ENCODE measurements at regions not wholly inside any gene's neighbourhood (a gene's known extent, or its start where the extent isn't known, plus 50 kb on each side); places are given as distances from the start of the nearest gene placed in this dataset.

GRCh38 chr11:45036010-45036409 lies 85.3 kb upstream of the TP53I11 start:
- Histone ChIP-seq H3K9me3 (ENCODE audit: control insufficient read depth, low read length) (peaks cover 2% of the 10 kb centered on the region), H3K27me3 (ENCODE audit: control insufficient read depth, insufficient read depth, low read length, poor library complexity, severe bottlenecking) (no peaks in the 10 kb centered on the region), H3K4me1 (ENCODE audit: control insufficient read depth, insufficient read depth, low read length) (peaks cover 1% of the 10 kb centered on the region), H3K36me3 (ENCODE audit: control insufficient read depth, insufficient read depth, low read length) (no peaks in the 10 kb centered on the region), H3K4me3 (ENCODE audit: insufficient read depth, low read depth, low read length) (no peak overlapping the region), H3K27ac (ENCODE audit: insufficient read depth, low read depth, low read length, poor library complexity, severe bottlenecking) (no peak overlapping the region)
- WGBS, 2 experiments = 92 to 100% methylated on average over 3 of the region's 3 CpGs

- no peak overlapping the region for H3K27ac ChIP-seq (ENCODE audit: insufficient read depth, low read depth, low read length, poor library complexity, severe bottlenecking)
- peaks cover 2% of the 10 kb centered on the region for H3K9me3 ChIP-seq (ENCODE audit: control insufficient read depth, low read length)
- H3K36me3 ChIP-seq (ENCODE audit: control insufficient read depth, insufficient read depth, low read length) = no peaks in the 10 kb centered on the region
- no peak overlapping the region for H3K4me3 ChIP-seq (ENCODE audit: insufficient read depth, low read depth, low read length)
- H3K27me3 ChIP-seq (ENCODE audit: control insufficient read depth, insufficient read depth, low read length, poor library complexity, severe bottlenecking) = no peaks in the 10 kb centered on the region
- H3K4me1 ChIP-seq (ENCODE audit: control insufficient read depth, insufficient read depth, low read length) = peaks cover 8% of the 10 kb centered on the region
- WGBS, 2 experiments = 89 to 93% methylated on average over 6 of the region's 6 CpGs
These were observed 86.0 kb upstream of the TP53I11 start for GRCh38 chr11:45036733-45037132.

- Histone ChIP-seq H3K27ac (ENCODE audit: insufficient read depth, low read depth, low read length, poor library complexity, severe bottlenecking) (no peak overlapping the region), H3K27me3 (ENCODE audit: control insufficient read depth, insufficient read depth, low read length, poor library complexity, severe bottlenecking) (no peaks in the 10 kb centered on the region), H3K4me3 (ENCODE audit: insufficient read depth, low read depth, low read length) (no peak overlapping the region), H3K9me3 (ENCODE audit: control insufficient read depth, low read length) (peaks cover 2% of the 10 kb centered on the region), H3K4me1 (ENCODE audit: control insufficient read depth, insufficient read depth, low read length) (peaks cover 12% of the 10 kb centered on the region), H3K36me3 (ENCODE audit: control insufficient read depth, insufficient read depth, low read length) (no peaks in the 10 kb centered on the region)
These were observed 86.8 kb upstream of the TP53I11 start for GRCh38 chr11:45037434-45038005.

GRCh38 chr11:45038923-45039322 lies 88.2 kb upstream of the TP53I11 start:
- H3K36me3 ChIP-seq (ENCODE audit: control insufficient read depth, insufficient read depth, low read length) = no peaks in the 10 kb centered on the region
- H3K4me3 ChIP-seq (ENCODE audit: insufficient read depth, low read depth, low read length) = no peak overlapping the region
- WGBS, 2 experiments = 93% methylated on average over 1 of the region's 1 CpG
- H3K27ac ChIP-seq (ENCODE audit: insufficient read depth, low read depth, low read length, poor library complexity, severe bottlenecking) = no peak overlapping the region
- H3K4me1 ChIP-seq (ENCODE audit: control insufficient read depth, insufficient read depth, low read length) = peaks cover 12% of the 10 kb centered on the region
- peaks cover 2% of the 10 kb centered on the region for H3K9me3 ChIP-seq (ENCODE audit: control insufficient read depth, low read length)
- H3K27me3 ChIP-seq (ENCODE audit: control insufficient read depth, insufficient read depth, low read length, poor library complexity, severe bottlenecking) = no peaks in the 10 kb centered on the region

GRCh38 chr11:45041596-45041995 lies 90.9 kb upstream of the TP53I11 start:
- Histone ChIP-seq H3K27ac (ENCODE audit: insufficient read depth, low read depth, low read length, poor library complexity, severe bottlenecking) (no peak overlapping the region), H3K36me3 (ENCODE audit: control insufficient read depth, insufficient read depth, low read length) (no peaks in the 10 kb centered on the region), H3K4me1 (ENCODE audit: control insufficient read depth, insufficient read depth, low read length) (peaks cover 12% of the 10 kb centered on the region), H3K9me3 (ENCODE audit: control insufficient read depth, low read length) (peaks cover 2% of the 10 kb centered on the region), H3K4me3 (ENCODE audit: insufficient read depth, low read depth, low read length) (no peak overlapping the region), H3K27me3 (ENCODE audit: control insufficient read depth, insufficient read depth, low read length, poor library complexity, severe bottlenecking) (no peaks in the 10 kb centered on the region)
- 65 to 70% methylated on average over 7 of the region's 7 CpGs for WGBS, 2 experiments

DNA sequence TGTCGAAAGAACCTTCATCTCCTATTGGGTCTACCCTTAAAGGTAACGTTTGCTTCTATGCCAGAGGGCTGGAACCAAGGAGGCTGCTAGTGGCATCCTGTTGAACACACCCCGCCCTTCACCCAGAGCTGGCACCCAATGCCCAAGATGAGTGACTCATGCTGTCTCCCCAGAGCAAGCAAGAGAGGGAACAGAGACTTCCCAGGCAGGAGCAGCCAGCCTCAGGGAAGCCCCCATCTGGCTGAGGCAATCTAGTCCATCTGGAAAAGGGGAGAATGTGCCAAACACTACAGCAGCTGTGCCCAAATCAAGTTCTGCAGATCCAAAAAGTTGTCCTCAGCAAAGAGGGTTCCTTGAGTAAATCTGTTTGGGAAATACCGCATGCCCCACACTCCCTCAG lies 91.9 kb upstream of the TP53I11 start:
- H3K9me3 ChIP-seq (ENCODE audit: control insufficient read depth, low read length) = peaks cover 2% of the 10 kb centered on the region
- peaks cover 12% of the 10 kb centered on the region for H3K4me1 ChIP-seq (ENCODE audit: control insufficient read depth, insufficient read depth, low read length)
- H3K36me3 ChIP-seq (ENCODE audit: control insufficient read depth, insufficient read depth, low read length) = no peaks in the 10 kb centered on the region
- 92% methylated on average over 4 of the region's 4 CpGs for WGBS, 2 experiments
- no peaks in the 10 kb centered on the region for H3K27me3 ChIP-seq (ENCODE audit: control insufficient read depth, insufficient read depth, low read length, poor library complexity, severe bottlenecking)
- H3K27ac ChIP-seq (ENCODE audit: insufficient read depth, low read depth, low read length, poor library complexity, severe bottlenecking) = no peak overlapping the region
- H3K4me3 ChIP-seq (ENCODE audit: insufficient read depth, low read depth, low read length) = no peak overlapping the region

DNA sequence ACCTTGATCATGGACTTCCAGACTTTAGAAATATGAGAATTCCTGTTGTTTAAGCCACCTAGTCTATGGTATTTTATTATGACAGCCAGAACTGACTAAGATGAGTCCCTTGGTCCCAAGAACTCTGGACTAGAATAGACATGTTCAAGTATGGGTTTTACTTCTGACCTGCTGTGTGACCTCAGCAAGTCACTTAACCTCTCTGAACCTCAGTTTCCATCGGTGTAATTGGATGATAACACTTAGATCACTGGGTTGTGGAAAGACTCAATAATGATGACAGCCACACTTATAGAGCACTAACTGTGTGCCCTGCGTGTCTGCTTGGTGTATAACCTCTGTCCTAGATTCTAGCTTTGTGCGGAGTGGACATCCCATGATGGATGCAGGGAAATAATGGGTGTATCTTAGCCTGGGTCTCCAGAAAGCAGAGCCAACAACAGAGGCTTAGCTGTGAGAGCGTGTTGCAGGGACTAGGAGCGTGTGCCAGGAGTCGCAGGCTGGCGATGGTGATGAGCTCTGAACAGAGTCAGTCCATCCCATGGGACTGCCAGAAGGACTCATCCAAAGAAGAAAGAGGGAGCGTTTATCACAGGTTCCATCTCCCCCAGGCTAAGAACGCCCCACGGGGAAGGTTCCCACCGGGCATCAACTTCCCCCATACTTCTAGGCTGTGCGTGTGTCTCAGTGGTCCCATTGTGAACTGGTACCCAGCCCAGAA lies 93.2 kb upstream of the TP53I11 start:
- 89 to 93% methylated on average over 12 of the region's 12 CpGs for WGBS, 2 experiments
- Histone ChIP-seq H3K27me3 (ENCODE audit: control insufficient read depth, insufficient read depth, low read length, poor library complexity, severe bottlenecking) (no peaks in the 10 kb centered on the region), H3K27ac (ENCODE audit: insufficient read depth, low read depth, low read length, poor library complexity, severe bottlenecking) (no peak overlapping the region), H3K4me1 (ENCODE audit: control insufficient read depth, insufficient read depth, low read length) (peaks cover 12% of the 10 kb centered on the region), H3K4me3 (ENCODE audit: insufficient read depth, low read depth, low read length) (no peak overlapping the region), H3K36me3 (ENCODE audit: control insufficient read depth, insufficient read depth, low read length) (no peaks in the 10 kb centered on the region), H3K9me3 (ENCODE audit: control insufficient read depth, low read length) (no peaks in the 10 kb centered on the region)

DNA sequence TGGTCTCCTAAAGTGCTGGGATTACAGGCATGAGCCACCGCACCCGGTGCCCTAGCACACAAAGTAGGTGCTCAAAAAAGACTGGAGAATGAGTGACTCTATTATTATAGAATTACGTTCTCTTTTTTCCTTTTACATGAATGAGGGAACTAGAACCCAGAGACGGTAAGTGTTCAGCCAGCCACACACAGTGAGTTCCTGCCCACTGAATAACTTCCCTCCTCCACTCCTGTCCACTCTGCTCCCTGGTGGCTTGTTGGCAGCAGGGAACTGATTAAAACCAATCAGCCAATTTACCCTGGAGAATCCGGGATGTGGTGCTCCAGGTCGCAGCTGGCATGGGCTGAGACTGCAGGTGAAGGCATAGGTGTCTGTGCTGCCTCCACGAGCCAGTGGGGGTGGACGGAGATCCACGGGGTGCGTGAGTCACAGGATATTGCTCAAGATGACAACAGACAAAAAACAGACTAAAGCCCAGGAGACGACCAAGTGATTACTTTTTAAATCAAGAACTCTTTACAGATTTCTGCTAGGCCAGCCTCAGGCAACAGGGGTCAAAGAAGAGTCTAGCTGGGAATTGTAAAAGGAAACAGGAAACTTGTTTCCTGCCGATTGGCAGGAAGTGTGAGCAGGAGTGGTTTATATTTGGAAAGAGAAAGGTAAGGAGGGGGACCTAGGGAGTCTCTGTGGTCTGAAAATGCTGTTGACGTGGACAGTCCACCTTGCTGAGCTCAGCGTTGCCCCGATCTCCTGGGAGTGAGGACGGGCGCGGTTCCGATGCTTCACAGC lies 95.2 kb upstream of the TP53I11 start:
- no peak overlapping the region for H3K4me3 ChIP-seq (ENCODE audit: insufficient read depth, low read depth, low read length)
- 81% methylated on average over 18 to 19 of the region's 19 CpGs for WGBS, 2 experiments

GRCh38 chr11:45048313-45048841 lies 97.7 kb upstream of the TP53I11 start:
- no peaks in the 10 kb centered on the region for H3K4me1 ChIP-seq (ENCODE audit: control insufficient read depth, insufficient read depth, low read length)
- 90 to 91% methylated on average over 7 of the region's 7 CpGs for WGBS, 2 experiments
- H3K27ac ChIP-seq (ENCODE audit: insufficient read depth, low read depth, low read length, poor library complexity, severe bottlenecking) = no peak overlapping the region
- H3K27me3 ChIP-seq (ENCODE audit: control insufficient read depth, insufficient read depth, low read length, poor library complexity, severe bottlenecking) = no peaks in the 10 kb centered on the region
- no peaks in the 10 kb centered on the region for H3K36me3 ChIP-seq (ENCODE audit: control insufficient read depth, insufficient read depth, low read length)
- no peak overlapping the region for H3K4me3 ChIP-seq (ENCODE audit: insufficient read depth, low read depth, low read length)
- no peaks in the 10 kb centered on the region for H3K9me3 ChIP-seq (ENCODE audit: control insufficient read depth, low read length)

More for the DNA sequence above, 95.2 kb upstream of the TP53I11 start:
- H3K9me3 ChIP-seq (ENCODE audit: control insufficient read depth, low read length) = no peaks in the 10 kb centered on the region
- H3K36me3 ChIP-seq (ENCODE audit: control insufficient read depth, insufficient read depth, low read length) = no peaks in the 10 kb centered on the region
- no peaks in the 10 kb centered on the region for H3K27me3 ChIP-seq (ENCODE audit: control insufficient read depth, insufficient read depth, low read length, poor library complexity, severe bottlenecking)
- H3K4me1 ChIP-seq (ENCODE audit: control insufficient read depth, insufficient read depth, low read length) = peaks cover 12% of the 10 kb centered on the region
- no peak overlapping the region for H3K27ac ChIP-seq (ENCODE audit: insufficient read depth, low read depth, low read length, poor library complexity, severe bottlenecking)
